ENCODE measurements at regions not wholly inside any gene's neighbourhood (a gene's known extent, or its start where the extent isn't known, plus 50 kb on each side); places are given as distances from the start of the nearest gene placed in this dataset.

- H3K4me2 ChIP-seq (ENCODE audit: low read depth, low read length), result no peak overlapping the region
- TF ChIP-seq ZNF451 (CRISPR knock-in tag; IDR thresholded peaks at IDR 0.05), result no peak
- TF ChIP-seq PCBP1 (IDR thresholded peaks at IDR 0.05; ENCODE audit: borderline replicate concordance, low read depth, low read length), result no peak
- no peak for TF ChIP-seq ZNF567 (CRISPR knock-in tag; IDR thresholded peaks at IDR 0.05; ENCODE audit: borderline replicate concordance)
- no peak for TF ChIP-seq ZMYM3 (CRISPR knock-in tag; IDR thresholded peaks at IDR 0.05)
- TF ChIP-seq ZNF614 (CRISPR knock-in tag; IDR thresholded peaks at IDR 0.05; ENCODE audit: borderline replicate concordance), result no peak
- no peak for TF ChIP-seq E2F5 (CRISPR knock-in tag; conservative IDR thresholded peaks at IDR 0.05)
- no peak for TF ChIP-seq ZMAT3 (CRISPR knock-in tag; conservative IDR thresholded peaks at IDR 0.05)
- no peaks in the 10 kb centered on the region for H4K20me1 ChIP-seq (ENCODE audit: insufficient read depth, low read length)
- BruUV-seq (replicated peaks), result no TSS peak
- no peaks in the 10 kb centered on the region for H3K79me2 ChIP-seq (ENCODE audit: insufficient read depth, low read length)
- CTCF ChIA-PET (ENCODE audit: low intra/inter-chr PET ratio, low total read pairs), result no interaction called here
- FAIRE-seq, result no peak
- DNase-seq (ENCODE audit: low spot score), result no peak
- no peaks in the 10 kb centered on the region for H3K4me1 ChIP-seq (ENCODE audit: insufficient read depth, low read length)
- H3K27me3 ChIP-seq (ENCODE audit: control insufficient read depth in 1 of 2, insufficient read depth in 2 of 2, low read length in 2 of 2), result no peaks in the 10 kb centered on the region
- H3K27ac ChIP-seq (ENCODE audit: extremely low read length, insufficient read depth, low read length), result no peak overlapping the region
- H2AFZ ChIP-seq (ENCODE audit: low read length), result no peak overlapping the region
- H3K4me3 ChIP-seq (replicated peaks in 1 of 3; ENCODE audit: insufficient read depth in 1 of 3, low read depth in 2 of 3, low read length in 3 of 3), result no peak overlapping the region
- in situ Hi-C loops (cut with HindIII; ENCODE audit: extremely low pct_ligation_motif_present, low pct_unique_long_range_greater_than_20kb) (no loop called here), intact Hi-C loops (cut with micrococcal nuclease; ENCODE audit: unreplicated experiment) (no loop called here)
- H3K9me3 ChIP-seq (ENCODE audit: low read length), result no peaks in the 10 kb centered on the region
- POLR2A ChIA-PET, result no interaction called here
- ATAC-seq, result no peak
- H3K36me3 ChIP-seq (replicated peaks in 1 of 2; ENCODE audit: control insufficient read depth in 1 of 2, insufficient read depth in 2 of 2, low read length in 2 of 2), result no peaks in the 10 kb centered on the region
- H3K9ac ChIP-seq (ENCODE audit: insufficient read depth, low read depth, low read length), result no peak overlapping the region
Measured at GRCh38 chr13:62704875-62705274, 1289.2 kb upstream of the PCDH20 start.

DNA sequence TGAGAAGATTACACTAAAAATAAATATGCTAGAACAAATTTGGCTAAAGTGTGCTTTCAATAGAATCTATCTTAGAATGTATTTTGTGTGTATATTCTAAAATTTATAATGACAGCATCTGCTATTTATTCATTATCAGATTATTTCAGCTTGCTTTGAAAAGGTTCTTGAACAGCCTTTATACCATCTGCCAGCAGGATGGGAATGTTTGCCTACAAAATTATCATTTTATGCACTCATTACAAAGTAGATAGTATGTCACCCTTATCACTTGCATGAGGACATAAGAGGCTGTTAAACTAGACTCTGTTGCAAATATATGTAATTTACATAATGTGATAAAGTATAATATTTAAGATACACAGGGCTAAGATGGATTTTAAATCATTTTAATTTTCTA, 1286.9 kb upstream of the PCDH20 start:
- Histone ChIP-seq H3K9me3 (ENCODE audit: low read length) (no peaks in the 10 kb centered on the region), H3K27me3 (ENCODE audit: control insufficient read depth in 1 of 2, insufficient read depth in 2 of 2, low read length in 2 of 2) (no peaks in the 10 kb centered on the region), H3K79me2 (ENCODE audit: insufficient read depth, low read length) (no peaks in the 10 kb centered on the region), H4K20me1 (ENCODE audit: insufficient read depth, low read length) (no peaks in the 10 kb centered on the region), H2AFZ (ENCODE audit: low read length) (no peak overlapping the region), H3K4me1 (ENCODE audit: insufficient read depth, low read length) (no peaks in the 10 kb centered on the region), H3K27ac (ENCODE audit: extremely low read length, insufficient read depth, low read length) (no peak overlapping the region), H3K4me3 (replicated peaks in 1 of 3; ENCODE audit: insufficient read depth in 1 of 3, low read depth in 2 of 3, low read length in 3 of 3) (no peak overlapping the region), H3K36me3 (replicated peaks in 1 of 2; ENCODE audit: control insufficient read depth in 1 of 2, insufficient read depth in 2 of 2, low read length in 2 of 2) (no peaks in the 10 kb centered on the region), H3K4me2 (ENCODE audit: low read depth, low read length) (no peak overlapping the region), H3K9ac (ENCODE audit: insufficient read depth, low read depth, low read length) (no peak overlapping the region)
- in situ Hi-C loops (cut with HindIII; ENCODE audit: extremely low pct_ligation_motif_present, low pct_unique_long_range_greater_than_20kb), result no loop called here
- intact Hi-C loops (cut with micrococcal nuclease; ENCODE audit: unreplicated experiment), result no loop called here
- DNase-seq (ENCODE audit: low spot score) (no peak), ATAC-seq (no peak), FAIRE-seq (no peak)
- no TSS peak for BruUV-seq (replicated peaks)
- POLR2A ChIA-PET, result no interaction called here
- TF ChIP-seq U2AF2 (IDR thresholded peaks at IDR 0.05; ENCODE audit: low read depth, low read length) (no peak), ZNF235 (CRISPR knock-in tag; IDR thresholded peaks at IDR 0.05; ENCODE audit: borderline replicate concordance) (no peak), POLR2AphosphoS2 (IDR thresholded peaks at IDR 0.05; ENCODE audit: low read depth, low read length) (no peak), GZF1 (CRISPR knock-in tag; IDR thresholded peaks at IDR 0.05) (no peak), DMAP1 (CRISPR knock-in tag; IDR thresholded peaks at IDR 0.05) (no peak), PPARG (CRISPR knock-in tag; conservative IDR thresholded peaks at IDR 0.05) (no peak), ZNF354B (CRISPR knock-in tag; IDR thresholded peaks at IDR 0.05) (no peak), SIN3A (IDR thresholded peaks at IDR 0.05; ENCODE audit: borderline replicate concordance, low read depth, low read length) (no peak), NFE2 (CRISPR knock-in tag; IDR thresholded peaks at IDR 0.05) (no peak), ARNT2 (CRISPR knock-in tag; IDR thresholded peaks at IDR 0.05; ENCODE audit: low read depth) (no peak)
- TF ChIP-seq, protein P1, sequence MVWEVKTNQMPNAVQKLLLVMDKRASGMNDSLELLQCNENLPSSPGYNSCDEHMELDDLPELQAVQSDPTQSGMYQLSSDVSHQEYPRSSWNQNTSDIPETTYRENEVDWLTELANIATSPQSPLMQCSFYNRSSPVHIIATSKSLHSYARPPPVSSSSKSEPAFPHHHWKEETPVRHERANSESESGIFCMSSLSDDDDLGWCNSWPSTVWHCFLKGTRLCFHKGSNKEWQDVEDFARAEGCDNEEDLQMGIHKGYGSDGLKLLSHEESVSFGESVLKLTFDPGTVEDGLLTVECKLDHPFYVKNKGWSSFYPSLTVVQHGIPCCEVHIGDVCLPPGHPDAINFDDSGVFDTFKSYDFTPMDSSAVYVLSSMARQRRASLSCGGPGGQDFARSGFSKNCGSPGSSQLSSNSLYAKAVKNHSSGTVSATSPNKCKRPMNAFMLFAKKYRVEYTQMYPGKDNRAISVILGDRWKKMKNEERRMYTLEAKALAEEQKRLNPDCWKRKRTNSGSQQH (CRISPR knock-in tag; IDR thresholded peaks at IDR 0.05; ENCODE audit: low read depth), result no peak
- CTCF ChIA-PET (ENCODE audit: low intra/inter-chr PET ratio, low total read pairs), result no interaction called here
